ENCODE measurements at regions not wholly inside any gene's neighbourhood (a gene's known extent, or its start where the extent isn't known, plus 50 kb on each side); places are given as distances from the start of the nearest gene placed in this dataset.

DNA sequence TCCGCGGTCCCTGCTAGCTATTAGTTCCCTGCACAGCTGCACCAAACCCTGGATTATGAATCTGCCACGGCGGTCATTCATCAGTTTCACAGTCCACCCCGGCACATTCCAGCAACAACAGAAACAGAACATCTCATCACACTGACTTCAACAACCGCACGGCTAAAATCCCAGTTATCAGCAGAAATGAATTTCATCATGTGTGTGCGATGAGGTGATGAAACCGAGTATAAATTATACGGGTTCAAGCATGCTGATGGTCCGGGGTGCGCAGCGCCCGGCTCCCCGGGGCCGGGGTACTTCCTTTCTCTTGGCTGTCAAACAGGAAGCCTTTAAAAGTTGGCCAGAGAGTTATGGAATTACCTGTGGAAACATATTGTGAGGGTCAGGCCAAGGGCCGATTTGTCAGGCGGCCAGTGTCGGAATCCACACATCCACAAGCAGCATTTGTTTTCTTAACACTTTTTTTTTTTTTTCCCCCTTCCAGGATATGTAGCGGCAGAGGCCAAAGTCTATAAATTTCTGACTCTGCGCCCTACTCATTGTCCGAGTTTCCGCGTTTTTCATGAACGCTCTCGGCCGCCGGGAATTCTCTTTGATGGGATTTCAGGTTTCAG lies 420.9 kb upstream of the MGMT start:
- H3K27ac Mint-ChIP-seq, result no peak overlapping the region; the same call in 1 of the 2 replicates
- peak overlapping the region; percentile 55; the same call in 1 of the 2 replicates for H3K4me3 Mint-ChIP-seq
- no peaks in the 10 kb centered on the region; the same call in 1 of the 2 replicates for H3K4me1 Mint-ChIP-seq (ENCODE audit: low read depth)
- TF ChIP-seq, protein P1, sequence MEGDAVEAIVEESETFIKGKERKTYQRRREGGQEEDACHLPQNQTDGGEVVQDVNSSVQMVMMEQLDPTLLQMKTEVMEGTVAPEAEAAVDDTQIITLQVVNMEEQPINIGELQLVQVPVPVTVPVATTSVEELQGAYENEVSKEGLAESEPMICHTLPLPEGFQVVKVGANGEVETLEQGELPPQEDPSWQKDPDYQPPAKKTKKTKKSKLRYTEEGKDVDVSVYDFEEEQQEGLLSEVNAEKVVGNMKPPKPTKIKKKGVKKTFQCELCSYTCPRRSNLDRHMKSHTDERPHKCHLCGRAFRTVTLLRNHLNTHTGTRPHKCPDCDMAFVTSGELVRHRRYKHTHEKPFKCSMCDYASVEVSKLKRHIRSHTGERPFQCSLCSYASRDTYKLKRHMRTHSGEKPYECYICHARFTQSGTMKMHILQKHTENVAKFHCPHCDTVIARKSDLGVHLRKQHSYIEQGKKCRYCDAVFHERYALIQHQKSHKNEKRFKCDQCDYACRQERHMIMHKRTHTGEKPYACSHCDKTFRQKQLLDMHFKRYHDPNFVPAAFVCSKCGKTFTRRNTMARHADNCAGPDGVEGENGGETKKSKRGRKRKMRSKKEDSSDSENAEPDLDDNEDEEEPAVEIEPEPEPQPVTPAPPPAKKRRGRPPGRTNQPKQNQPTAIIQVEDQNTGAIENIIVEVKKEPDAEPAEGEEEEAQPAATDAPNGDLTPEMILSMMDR (IDR thresholded peaks at IDR 0.05), result no peak
- peaks cover 4% of the 10 kb centered on the region; the same call in 1 of the 2 replicates for H3K36me3 Mint-ChIP-seq (ENCODE audit: low read depth)
- DNase-seq, result no peak
- peaks cover 40% of the 10 kb centered on the region for H3K9me3 Mint-ChIP-seq
- H3K27me3 Mint-ChIP-seq (ENCODE audit: insufficient read depth), result no peaks in the 10 kb centered on the region; the same call in 1 of the 2 replicates

DNA sequence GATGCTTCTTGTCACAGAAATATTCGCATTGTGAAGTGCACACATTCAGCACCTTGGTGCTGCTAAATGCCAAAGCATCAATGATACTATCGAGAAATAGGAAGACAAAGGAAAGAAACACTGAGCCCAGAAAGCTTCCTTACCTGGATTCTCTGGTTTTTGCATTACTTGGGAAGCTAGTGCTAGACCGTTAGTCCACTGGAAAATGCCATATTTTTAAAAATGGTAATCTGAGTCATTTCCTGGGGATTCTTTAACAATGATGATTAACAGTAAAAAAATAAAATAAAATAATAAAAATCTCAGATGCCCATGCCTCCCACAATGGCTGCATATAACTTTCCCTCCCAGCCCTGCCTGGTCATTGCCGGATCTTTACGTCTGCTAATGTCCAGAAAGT lies 420.1 kb upstream of the MGMT start:
- H3K36me3 Mint-ChIP-seq (ENCODE audit: low read depth), result peaks cover 4% of the 10 kb centered on the region; the same call in 1 of the 2 replicates

DNA sequence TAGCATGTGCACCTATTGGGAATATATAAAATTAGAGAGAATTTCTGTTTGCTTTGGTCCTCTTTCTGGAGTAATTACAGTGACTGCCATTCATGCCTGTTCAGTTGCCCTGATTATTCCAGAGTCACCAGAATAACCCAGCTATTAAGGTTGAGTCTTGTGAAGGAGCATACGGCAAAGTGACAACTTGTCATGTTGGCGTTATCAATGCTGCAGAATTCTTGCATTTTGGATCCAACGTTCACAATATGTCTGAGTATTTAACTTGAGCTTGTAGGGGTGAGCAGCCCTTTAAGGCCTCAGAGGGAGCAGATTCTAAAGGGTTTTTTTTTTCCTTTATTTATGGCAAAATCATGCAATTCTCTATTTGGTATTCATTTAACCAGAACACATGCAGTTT lies 419.4 kb upstream of the MGMT start:
- Mint-ChIP-seq H3K27ac (no peak overlapping the region), H3K9me3 (peaks cover 52% of the 10 kb centered on the region), H3K36me3 (ENCODE audit: low read depth) (peaks cover 4% of the 10 kb centered on the region; the same call in 1 of the 2 replicates), H3K4me1 (ENCODE audit: low read depth) (no peaks in the 10 kb centered on the region; the same call in 1 of the 2 replicates), H3K27me3 (ENCODE audit: insufficient read depth) (no peaks in the 10 kb centered on the region; the same call in 1 of the 2 replicates), H3K4me3 (no peak overlapping the region)
- no peak for DNase-seq
- TF ChIP-seq, protein P1 (IDR thresholded peaks at IDR 0.05), result no peak

More for the DNA sequence above, 420.1 kb upstream of the MGMT start:
- Mint-ChIP-seq H3K4me3 (peak overlapping the region; percentile 55; the same call in 1 of the 2 replicates), H3K4me1 (ENCODE audit: low read depth) (no peaks in the 10 kb centered on the region; the same call in 1 of the 2 replicates), H3K9me3 (peaks cover 48% of the 10 kb centered on the region), H3K27me3 (ENCODE audit: insufficient read depth) (no peaks in the 10 kb centered on the region; the same call in 1 of the 2 replicates), H3K27ac (no peak overlapping the region; the same call in 1 of the 2 replicates)
- TF ChIP-seq, protein P1 (IDR thresholded peaks at IDR 0.05), result no peak
- DNase-seq, result no peak

DNA sequence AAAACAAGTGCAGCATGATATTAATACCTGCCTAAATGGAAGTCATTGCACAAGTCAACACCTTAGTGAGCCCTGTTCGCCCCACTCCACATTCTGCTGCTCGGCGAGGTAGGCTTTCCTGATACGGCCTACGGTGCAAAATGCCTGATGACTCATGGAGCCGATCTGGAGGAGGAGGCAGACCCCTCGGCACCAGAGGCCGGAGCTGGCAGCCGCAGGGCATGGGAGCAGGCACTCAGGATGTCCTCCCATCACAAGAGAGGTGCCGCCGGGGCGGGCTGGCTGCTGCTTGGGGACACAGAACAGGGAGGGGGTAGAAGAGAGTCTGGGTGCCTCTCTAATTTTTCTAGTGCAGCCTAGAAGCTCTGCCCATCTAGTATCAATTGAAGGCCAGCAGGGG lies 418.5 kb upstream of the MGMT start:
- no peak overlapping the region; the same call in 1 of the 2 replicates for H3K4me3 Mint-ChIP-seq

DNA sequence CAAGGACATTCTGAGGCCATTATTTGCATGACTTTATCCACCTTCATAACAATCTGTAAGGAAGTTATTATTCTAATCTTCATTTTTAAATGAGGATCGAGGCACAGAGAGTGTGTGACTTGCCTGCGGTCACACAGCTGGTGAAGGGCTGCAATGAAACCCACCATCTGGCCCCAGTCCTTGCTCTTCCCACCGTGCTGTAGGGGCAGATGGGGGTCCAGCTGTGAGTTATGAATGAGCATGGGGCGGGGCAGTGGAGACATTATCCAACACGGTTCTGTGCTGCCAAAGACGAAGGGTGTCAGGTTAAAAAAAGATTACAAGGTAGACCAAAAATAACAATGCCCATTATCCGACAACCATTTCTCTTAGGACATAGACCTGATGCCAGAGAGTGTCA lies 417.5 kb upstream of the MGMT start:
- peaks cover 59% of the 10 kb centered on the region for H3K9me3 Mint-ChIP-seq
- TF ChIP-seq, protein P1 (IDR thresholded peaks at IDR 0.05), result no peak

More for the DNA sequence above, 418.5 kb upstream of the MGMT start:
- TF ChIP-seq, protein P1 (IDR thresholded peaks at IDR 0.05), result no peak
- no peak for DNase-seq
- Mint-ChIP-seq H3K36me3 (ENCODE audit: low read depth) (peaks cover 4% of the 10 kb centered on the region; the same call in 1 of the 2 replicates), H3K9me3 (peaks cover 49% of the 10 kb centered on the region), H3K27me3 (ENCODE audit: insufficient read depth) (no peaks in the 10 kb centered on the region; the same call in 1 of the 2 replicates), H3K27ac (no peak overlapping the region; the same call in 1 of the 2 replicates), H3K4me1 (ENCODE audit: low read depth) (no peaks in the 10 kb centered on the region; the same call in 1 of the 2 replicates)

More for the DNA sequence above, 417.5 kb upstream of the MGMT start:
- H3K4me3 Mint-ChIP-seq, result no peak overlapping the region
- H3K27ac Mint-ChIP-seq, result no peak overlapping the region
- no peaks in the 10 kb centered on the region; the same call in 1 of the 2 replicates for H3K27me3 Mint-ChIP-seq (ENCODE audit: insufficient read depth)
- peaks cover 4% of the 10 kb centered on the region; the same call in 1 of the 2 replicates for H3K36me3 Mint-ChIP-seq (ENCODE audit: low read depth)
- H3K4me1 Mint-ChIP-seq (ENCODE audit: low read depth), result no peaks in the 10 kb centered on the region; the same call in 1 of the 2 replicates
- no peak for DNase-seq

Data from HFFc6 (cell line).